Subcutaneous abdominal adipose tissue (tissue), 5 donors: ENCODE measurements at regions not wholly inside any gene's neighbourhood (a gene's known extent, or its start where the extent isn't known, plus 50 kb on each side); places are given as distances from the start of the nearest gene placed in this dataset.
"Not testable (repeated sequence)": the region's sequence is repeated elsewhere in the genome, so short reads cannot be mapped to it uniquely, and the experiment has no call there.

Experiments used
- H3K27ac ChIP-seq: one replicate; pipeline ENCODE4 v1.7.0; 2013; ENCODE audit warnings: low read depth, mild to moderate bottlenecking, inconsistent platforms, low read length, moderate library complexity
- H3K27me3 ChIP-seq, 5 donors: one replicate each; pipeline ENCODE4 v1.7.0; 2013; ENCODE audit warnings: low read length in 5 of 5, inconsistent platforms in 1 of 5; ENCODE audit not compliant: control insufficient read depth in 5 of 5, insufficient read depth in 4 of 5
- H3K36me3 ChIP-seq, 5 donors: one replicate each; pipeline ENCODE4 v1.7.0; 2013; ENCODE audit warnings: low read length in 5 of 5; ENCODE audit not compliant: control insufficient read depth in 5 of 5, insufficient read depth in 5 of 5
- H3K4me1 ChIP-seq, 5 donors: one replicate each; pipeline ENCODE4 v1.7.0; 2013; ENCODE audit warnings: low read length in 5 of 5, mild to moderate bottlenecking in 3 of 5, moderate library complexity in 1 of 5; ENCODE audit not compliant: control insufficient read depth in 5 of 5, insufficient read depth in 5 of 5
- H3K4me3 ChIP-seq, 5 donors: one replicate each; pipeline ENCODE4 v1.7.0; 2013; ENCODE audit warnings: low read length in 5 of 5, low read depth in 1 of 5
- H3K9ac ChIP-seq, 5 donors: one replicate each; pipeline ENCODE4 v1.7.0; 2013; ENCODE audit warnings: low read length in 5 of 5, mild to moderate bottlenecking in 4 of 5, moderate library complexity in 3 of 5
- H3K9me3 ChIP-seq, 5 donors: one replicate each; pipeline ENCODE4 v1.7.0; 2013; ENCODE audit warnings: low read length in 5 of 5; ENCODE audit not compliant: control insufficient read depth in 5 of 5
- donor health status: healthy.
- donor health status: healthy.
- donor health status: healthy.
- donor health status: healthy.
- donor health status: healthy.

DNA sequence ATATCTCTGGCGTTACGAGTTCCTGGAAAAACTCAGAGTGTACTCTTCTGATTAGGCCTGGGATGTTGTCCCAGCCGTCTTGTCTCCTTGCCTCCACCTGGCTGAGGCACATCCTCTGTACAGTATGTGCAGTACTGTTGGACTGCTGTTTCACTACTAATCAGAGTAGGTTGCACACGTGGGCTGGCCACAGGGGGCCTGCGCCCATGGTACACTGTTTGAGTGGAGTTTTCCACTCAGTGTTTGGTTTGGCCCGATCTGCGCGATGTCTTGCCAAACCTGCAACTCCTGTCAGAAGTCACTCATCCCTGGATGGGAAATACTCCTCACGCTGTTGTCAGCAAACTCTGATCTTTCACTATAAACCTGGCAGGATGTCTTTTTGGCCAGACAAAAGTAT is 189.6 kb upstream of the CSNK1A1L start:
- no peaks in the 10 kb centered on the region for H3K9me3 ChIP-seq
- H3K4me3 ChIP-seq = no peak overlapping the region
- no peaks in the 10 kb centered on the region for H3K27me3 ChIP-seq
- H3K4me1 ChIP-seq = no peaks in the 10 kb centered on the region
- H3K9ac ChIP-seq = no peak overlapping the region
- H3K27ac ChIP-seq = no peak overlapping the region
- no peaks in the 10 kb centered on the region for H3K36me3 ChIP-seq

- Histone ChIP-seq H3K27ac (no peak overlapping the region), H3K36me3 (no peaks in the 10 kb centered on the region), H3K9ac (no peak overlapping the region), H3K4me3 (no peak overlapping the region), H3K27me3 (no peaks in the 10 kb centered on the region), H3K4me1 (no peaks in the 10 kb centered on the region), H3K9me3 (no peaks in the 10 kb centered on the region)
Measured at GRCh38 chr13:37294472-37294871, 189.0 kb upstream of the CSNK1A1L start.

GRCh38 chr13:37293295-37293694 is 187.8 kb upstream of the CSNK1A1L start:
- H3K9me3 ChIP-seq = no peaks in the 10 kb centered on the region
- H3K27me3 ChIP-seq = no peaks in the 10 kb centered on the region
- peaks cover 0 to under 1% (median 0%) of the 10 kb centered on the region in 5 donors for H3K4me1 ChIP-seq
- H3K9ac ChIP-seq = no peak overlapping the region
- H3K36me3 ChIP-seq = no peaks in the 10 kb centered on the region
- no peak overlapping the region for H3K4me3 ChIP-seq
- no peak overlapping the region for H3K27ac ChIP-seq

DNA sequence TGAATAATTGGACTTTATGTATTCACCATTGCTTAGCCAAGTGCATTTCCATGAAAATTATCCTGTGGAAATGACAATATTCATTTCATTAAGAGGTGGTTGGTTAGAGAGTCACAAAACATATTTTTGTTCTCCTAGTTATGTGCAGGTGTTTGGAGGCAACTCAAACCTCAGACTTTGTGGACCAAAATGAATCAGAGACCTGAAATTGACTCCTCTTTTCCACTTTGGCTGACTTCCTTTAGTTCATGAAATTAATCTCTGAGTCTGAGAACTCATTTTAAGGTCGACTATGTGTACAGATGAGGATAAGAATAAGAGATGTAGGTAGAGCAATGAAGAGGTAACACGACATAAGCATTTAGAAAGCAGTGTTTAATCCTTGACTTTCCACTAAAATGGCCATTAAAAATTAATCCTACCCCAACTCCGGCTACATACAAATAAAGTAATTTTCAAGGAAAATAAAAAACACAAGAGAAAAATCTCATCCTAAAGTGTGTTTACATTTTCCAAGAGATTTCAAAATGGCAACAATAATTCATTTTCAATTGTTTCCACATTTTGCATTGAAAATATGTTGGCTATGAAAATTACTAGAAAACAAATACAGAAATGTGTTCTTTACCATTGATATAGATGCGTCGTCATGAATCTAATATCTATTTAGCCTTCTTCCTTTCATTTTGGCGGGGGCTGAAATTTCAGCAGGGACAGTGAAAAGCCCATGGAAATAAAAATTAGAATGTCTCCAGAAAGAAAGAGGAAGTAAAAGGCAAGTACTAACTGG is 185.4 kb upstream of the CSNK1A1L start:
- Histone ChIP-seq H3K27me3 (no peaks in the 10 kb centered on the region), H3K9me3 (peaks cover 0 to 2% (median 0%) of the 10 kb centered on the region in 5 donors), H3K4me3 (no peak overlapping the region), H3K9ac (no peak overlapping the region), H3K27ac (no peak overlapping the region), H3K36me3 (no peaks in the 10 kb centered on the region), H3K4me1 (peaks cover 0 to 3% (median 0%) of the 10 kb centered on the region in 5 donors)

- Histone ChIP-seq H3K4me3 (no peak overlapping the region), H3K4me1 (peaks cover 0 to 3% (median 0%) of the 10 kb centered on the region in 5 donors), H3K9ac (no peak overlapping the region), H3K27ac (no peak overlapping the region), H3K36me3 (no peaks in the 10 kb centered on the region), H3K27me3 (no peaks in the 10 kb centered on the region), H3K9me3 (peaks cover 0 to 2% (median 0%) of the 10 kb centered on the region in 5 donors)
Measured at GRCh38 chr13:37289212-37289935, 183.9 kb upstream of the CSNK1A1L start.

DNA sequence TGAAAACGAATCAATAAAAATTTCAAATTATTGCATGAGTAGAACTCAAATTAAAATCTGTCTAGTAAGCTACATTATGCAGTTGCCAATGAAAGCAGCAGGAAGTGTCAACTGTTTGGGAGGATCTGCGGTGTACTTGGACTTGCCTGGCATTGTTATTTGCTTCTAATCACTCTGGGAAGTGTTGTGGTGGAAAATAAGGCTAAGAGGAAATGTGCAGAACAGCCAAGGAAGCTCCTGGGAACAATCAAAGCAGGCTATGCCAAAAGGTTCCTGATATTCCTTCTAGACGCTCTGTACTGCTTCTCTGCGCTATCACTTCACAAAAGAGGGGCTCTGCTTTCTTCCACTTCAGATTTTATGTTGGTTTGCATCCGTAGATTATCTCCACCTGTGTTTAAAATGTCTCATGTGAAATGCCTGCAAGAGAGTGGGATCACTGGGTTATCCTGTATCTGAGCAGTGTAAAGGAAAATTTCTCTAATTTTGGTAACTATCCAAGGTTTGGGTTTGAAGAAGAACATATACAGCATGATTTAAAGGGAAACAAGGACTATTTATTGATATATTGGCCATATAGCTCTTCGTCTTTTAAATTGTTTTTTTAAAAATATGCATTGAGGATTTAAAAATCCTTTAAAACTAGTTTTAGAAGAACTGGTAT is 182.7 kb upstream of the CSNK1A1L start:
- no peak overlapping the region for H3K27ac ChIP-seq

DNA sequence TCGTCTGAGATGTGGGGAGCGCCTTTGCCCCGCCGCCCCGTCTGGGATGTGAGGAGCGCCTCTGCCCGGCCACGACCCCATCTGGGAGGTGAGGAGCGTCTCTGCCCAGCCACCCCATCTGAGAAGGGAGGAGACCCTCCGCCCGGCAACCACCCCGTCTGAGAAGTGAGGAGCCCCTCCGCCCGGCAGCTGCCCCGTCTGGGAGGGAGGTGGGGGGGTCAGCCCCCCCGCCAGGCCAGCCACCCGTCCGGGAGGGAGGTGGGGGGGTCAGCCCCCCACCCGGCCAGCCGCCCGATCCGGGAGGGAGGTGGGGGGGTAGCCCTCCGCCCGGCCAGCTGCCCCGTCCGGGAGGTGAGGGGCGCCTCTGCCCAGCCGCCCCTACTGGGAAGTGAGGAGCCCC is 174.8 kb upstream of the CSNK1A1L start:
- not testable (repeated sequence) for H3K27ac ChIP-seq, H3K4me3 ChIP-seq, H3K4me1 ChIP-seq, H3K9ac ChIP-seq, H3K27me3 ChIP-seq, H3K9me3 ChIP-seq, H3K36me3 ChIP-seq

More for the DNA sequence above, 182.7 kb upstream of the CSNK1A1L start:
- H3K27me3 ChIP-seq = no peaks in the 10 kb centered on the region
- peaks cover 0 to 3% (median 0%) of the 10 kb centered on the region in 5 donors for H3K4me1 ChIP-seq
- peak overlapping the region in 2 of 5 donors; percentile 18 to 29 for H3K4me3 ChIP-seq
- H3K36me3 ChIP-seq = no peaks in the 10 kb centered on the region
- peaks cover 0 to 2% (median 0%) of the 10 kb centered on the region in 5 donors for H3K9me3 ChIP-seq
- no peak overlapping the region for H3K9ac ChIP-seq

DNA sequence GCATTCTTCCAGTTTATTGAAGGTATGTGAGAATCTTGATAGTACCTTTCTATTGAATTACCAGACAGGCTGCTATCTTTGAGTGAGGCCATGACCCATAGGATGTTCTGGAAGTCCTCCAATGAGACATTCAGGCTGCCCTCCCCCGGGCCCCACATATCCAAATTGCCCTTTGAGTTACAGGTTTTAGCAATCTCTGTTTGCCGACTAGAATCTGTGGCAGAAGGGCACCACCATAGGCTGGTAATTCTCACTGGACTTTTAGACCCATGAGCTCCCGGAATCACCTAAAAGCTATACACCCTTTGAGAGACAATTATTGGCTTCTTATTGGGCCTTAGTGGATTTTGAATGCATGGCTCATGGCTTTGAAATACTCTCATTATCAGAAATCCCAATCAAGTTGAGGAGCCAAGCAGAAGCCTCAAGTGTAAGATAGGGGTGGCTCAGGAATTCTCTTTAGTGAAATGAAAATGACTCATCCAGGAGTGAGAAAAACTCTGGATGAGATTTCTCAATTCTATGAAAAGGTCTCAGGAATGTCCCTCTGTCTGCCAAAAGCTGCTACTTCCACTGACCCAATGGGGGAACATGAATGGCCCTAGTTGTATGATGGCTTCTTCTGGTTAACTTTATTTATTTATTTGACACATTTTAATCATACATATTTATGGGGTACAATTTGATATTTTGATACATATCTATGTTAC is 172.1 kb upstream of the CSNK1A1L start:
- Histone ChIP-seq H3K36me3 (no peaks in the 10 kb centered on the region), H3K4me1 (no peaks in the 10 kb centered on the region), H3K27ac (no peak overlapping the region), H3K27me3 (no peaks in the 10 kb centered on the region), H3K9me3 (peaks cover 0 to 6% (median 0%) of the 10 kb centered on the region in 5 donors), H3K4me3 (no peak overlapping the region), H3K9ac (no peak overlapping the region)

DNA sequence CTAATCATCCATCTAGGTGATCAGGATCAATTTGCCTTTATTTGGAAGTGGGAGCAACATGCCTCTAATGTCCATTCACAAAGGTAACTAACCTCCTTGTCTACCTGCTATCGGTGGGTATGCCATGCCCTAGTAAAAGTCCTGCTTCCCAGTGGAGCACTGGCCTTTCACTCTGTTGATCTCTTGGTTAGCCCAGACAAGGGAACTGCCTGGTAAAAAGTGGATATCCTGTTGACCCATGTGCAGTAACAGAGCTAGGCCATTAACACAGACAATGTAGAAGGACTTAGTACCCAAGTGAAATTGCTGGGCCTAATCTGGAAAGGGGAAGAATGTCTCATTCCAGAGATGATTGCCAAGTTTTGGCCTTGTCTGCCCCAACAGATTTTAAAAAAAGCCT is 171.5 kb upstream of the CSNK1A1L start:
- Histone ChIP-seq H3K4me3 (no peak overlapping the region), H3K9ac (no peak overlapping the region), H3K4me1 (no peaks in the 10 kb centered on the region), H3K27ac (no peak overlapping the region), H3K27me3 (no peaks in the 10 kb centered on the region), H3K36me3 (no peaks in the 10 kb centered on the region), H3K9me3 (peaks cover 0 to 6% (median 0%) of the 10 kb centered on the region in 5 donors)
